HFF-Myc (cell line): ENCODE measurements at regions not wholly inside any gene's neighbourhood (a gene's known extent, or its start where the extent isn't known, plus 50 kb on each side); places are given as distances from the start of the nearest gene placed in this dataset.

Source experiments
- DNase-seq: peaks from one replicate; pipeline ENCODE4 v3.0.0-alpha.2; 2011; ENCODE audit warnings: low read depth; ENCODE audit errors: extremely low read depth
- H3K4me3 ChIP-seq: replicated peaks from 2 replicates; pipeline ENCODE4 v1.5.1; 2011; ENCODE audit warnings: low read depth, mild to moderate bottlenecking, control low read depth, low read length
- TF ChIP-seq, protein P1 (sequence below): IDR thresholded peaks from 2 replicates; pipeline ENCODE4 v1.5.1; 2012; ENCODE audit warnings: mild to moderate bottlenecking, low read depth, low read length, control low read depth; ENCODE audit errors: missing control alignments

DNA sequence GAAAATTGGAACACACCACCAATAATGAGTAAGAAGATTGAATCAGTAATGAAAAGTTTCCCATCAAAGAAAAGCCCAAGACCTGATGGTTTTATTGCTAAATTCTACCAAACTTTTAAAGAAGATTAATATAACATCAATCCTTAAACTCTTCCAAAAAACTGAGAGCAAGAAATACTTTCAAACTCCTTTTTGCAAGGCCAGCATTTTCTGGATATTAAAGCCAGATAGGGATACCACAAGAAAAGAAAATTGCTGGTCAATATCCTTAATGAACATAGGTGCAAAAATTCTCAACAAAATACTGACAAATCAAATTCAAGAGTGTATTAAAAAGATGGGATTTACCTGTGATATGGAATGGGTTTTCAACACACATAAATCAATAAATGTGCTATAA lies 484.6 kb downstream of the ANKRD50 start:
- TF ChIP-seq, protein P1, sequence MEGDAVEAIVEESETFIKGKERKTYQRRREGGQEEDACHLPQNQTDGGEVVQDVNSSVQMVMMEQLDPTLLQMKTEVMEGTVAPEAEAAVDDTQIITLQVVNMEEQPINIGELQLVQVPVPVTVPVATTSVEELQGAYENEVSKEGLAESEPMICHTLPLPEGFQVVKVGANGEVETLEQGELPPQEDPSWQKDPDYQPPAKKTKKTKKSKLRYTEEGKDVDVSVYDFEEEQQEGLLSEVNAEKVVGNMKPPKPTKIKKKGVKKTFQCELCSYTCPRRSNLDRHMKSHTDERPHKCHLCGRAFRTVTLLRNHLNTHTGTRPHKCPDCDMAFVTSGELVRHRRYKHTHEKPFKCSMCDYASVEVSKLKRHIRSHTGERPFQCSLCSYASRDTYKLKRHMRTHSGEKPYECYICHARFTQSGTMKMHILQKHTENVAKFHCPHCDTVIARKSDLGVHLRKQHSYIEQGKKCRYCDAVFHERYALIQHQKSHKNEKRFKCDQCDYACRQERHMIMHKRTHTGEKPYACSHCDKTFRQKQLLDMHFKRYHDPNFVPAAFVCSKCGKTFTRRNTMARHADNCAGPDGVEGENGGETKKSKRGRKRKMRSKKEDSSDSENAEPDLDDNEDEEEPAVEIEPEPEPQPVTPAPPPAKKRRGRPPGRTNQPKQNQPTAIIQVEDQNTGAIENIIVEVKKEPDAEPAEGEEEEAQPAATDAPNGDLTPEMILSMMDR: no peak
- no peak overlapping the region for H3K4me3 ChIP-seq
- no peak for DNase-seq

DNA sequence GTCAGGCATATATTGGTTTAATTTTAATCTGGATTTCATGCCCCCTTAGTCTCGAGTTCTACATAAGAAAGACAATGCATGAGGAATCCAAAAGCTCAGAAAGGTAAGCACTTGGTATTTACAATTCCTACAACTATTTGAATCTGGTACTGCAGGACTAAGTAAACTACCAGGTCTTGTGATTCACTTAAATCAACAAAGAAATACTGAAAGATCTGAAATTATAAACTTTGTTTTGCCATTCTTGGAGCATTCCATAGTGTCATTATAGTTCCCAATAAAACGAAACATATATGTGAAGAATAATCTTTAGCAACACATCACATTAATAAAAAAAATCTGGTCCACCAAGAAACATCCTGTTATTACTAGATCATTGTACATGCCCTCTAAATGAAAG lies 482.3 kb downstream of the ANKRD50 start:
- no peak for DNase-seq
- no peak overlapping the region for H3K4me3 ChIP-seq
- TF ChIP-seq, protein P1: no peak

DNA sequence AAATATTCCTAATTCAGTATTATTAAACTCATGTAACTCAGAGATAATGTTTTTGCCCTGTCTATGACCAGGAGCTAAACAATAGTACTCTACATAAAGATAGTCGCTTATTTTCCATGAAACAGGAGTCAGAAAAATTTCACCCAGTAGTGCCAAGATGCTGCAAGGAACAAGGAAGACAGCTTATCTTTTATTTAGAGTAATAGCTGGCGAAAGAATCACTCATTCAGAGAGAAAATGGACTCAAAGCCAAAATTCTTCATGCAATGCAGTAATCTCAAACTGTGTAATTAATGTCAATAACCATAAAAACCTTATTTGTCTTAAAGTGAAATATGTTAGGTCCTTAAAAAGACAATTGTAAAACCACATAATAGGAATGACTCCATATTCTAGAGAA lies 477.8 kb downstream of the ANKRD50 start:
- TF ChIP-seq, protein P1: no peak
- no peak overlapping the region for H3K4me3 ChIP-seq
- DNase-seq: no peak

DNA sequence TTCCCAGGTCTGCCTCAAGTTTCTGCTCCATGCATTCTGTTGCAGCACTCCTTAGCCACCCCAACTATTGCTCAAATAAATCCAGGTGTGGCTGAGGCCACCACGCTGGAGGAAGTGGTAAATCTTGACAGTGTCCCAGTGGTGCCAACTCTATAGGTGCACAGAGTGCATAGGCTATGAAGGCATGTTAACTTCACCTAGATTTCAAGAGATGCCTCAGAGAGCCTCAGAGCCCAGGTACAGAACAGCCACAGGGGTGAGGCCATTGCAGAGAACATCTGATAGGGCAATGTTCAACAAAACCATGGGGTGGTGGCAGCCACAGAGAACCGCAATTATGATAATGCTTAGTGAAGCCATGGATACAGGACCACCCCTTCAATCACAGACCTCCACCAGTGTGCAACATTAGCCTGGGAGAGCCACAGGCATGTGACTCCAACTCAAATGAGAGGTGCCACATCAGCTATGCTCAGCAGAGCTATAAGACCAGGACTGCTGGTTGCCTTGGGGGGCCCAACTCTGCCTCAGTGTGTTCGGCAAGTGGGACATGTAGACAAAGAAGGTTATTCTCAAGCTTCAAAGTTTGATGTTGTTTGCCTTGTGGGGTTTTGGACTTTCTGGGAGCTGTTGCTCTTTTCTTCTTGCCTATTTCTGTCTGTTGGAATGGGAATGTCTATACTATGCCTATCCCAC lies 468.7 kb downstream of the ANKRD50 start:
- TF ChIP-seq, protein P1: no peak
- DNase-seq: no peak

DNA sequence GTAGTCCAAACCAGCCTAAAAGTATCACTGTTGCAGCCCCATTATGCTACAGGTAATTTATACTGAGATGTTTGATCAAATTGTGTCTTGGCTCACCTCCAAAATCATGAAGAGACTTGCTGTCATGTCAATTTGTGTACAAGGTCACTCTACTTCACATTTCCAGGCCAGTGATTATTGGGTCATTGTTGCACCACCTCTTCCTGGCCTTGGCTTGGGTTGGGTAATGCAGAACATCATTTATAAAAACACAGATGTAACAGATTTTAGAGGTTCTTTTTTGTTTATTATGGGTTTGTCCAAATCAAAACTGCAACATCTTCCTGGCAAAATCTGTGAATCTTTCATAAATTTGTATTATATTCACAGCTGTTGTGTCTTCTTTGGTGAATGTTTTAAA lies 459.5 kb downstream of the ANKRD50 start:
- no peak overlapping the region for H3K4me3 ChIP-seq
- TF ChIP-seq, protein P1: no peak
- DNase-seq: no peak

More for the DNA sequence above, 468.7 kb downstream of the ANKRD50 start:
- H3K4me3 ChIP-seq: no peak overlapping the region

DNA sequence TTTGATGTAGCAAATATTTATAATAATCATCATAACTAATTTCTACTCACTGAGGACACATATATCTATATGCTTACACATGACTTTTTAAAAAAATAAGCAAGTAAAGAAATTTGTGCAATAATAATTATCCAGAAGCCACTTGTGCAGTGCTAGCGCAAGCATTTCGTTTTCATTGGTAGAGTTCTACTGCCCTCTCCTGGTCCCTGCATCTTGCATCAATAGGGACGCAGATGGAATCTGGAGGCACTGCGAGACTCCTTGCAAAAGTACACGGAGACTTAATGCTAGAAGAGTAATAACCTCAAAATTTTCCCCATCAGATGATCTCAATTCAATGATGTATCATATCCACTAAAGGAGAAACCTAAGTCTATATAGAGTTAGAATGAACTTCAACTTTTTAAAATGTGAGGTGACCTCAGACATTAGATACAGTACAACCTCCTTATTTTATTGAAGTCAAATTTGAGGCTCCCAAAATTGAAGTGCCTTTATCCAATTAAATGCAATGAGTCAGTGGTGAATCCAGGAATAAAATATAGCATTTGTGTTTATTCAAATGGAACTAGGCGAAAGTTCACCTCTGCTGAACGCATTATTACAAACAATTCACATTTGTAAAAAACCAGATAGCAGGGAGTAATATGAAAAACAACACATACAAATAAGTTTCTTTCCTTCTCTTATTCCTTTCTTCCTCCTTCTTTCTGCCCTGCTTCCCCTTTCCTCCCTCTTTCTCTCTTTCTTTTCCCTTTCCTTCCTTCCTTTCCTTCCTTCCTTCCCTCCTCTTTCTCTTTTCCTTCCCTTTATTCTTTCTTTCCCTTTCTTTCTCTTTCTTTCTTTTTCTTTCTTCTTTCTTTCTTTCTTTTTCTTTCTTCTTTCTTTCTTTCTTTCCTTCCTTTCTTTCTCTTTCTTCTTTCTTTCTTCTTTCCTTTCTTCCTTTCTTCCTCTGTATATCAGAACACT lies 450.0 kb downstream of the ANKRD50 start:
- TF ChIP-seq, protein P1: peak; percentile 88
- DNase-seq: peak; percentile 83
- no peak overlapping the region for H3K4me3 ChIP-seq
